ENCODE measurements at regions not wholly inside any gene's neighbourhood (a gene's known extent, or its start where the extent isn't known, plus 50 kb on each side); places are given as distances from the start of the nearest gene placed in this dataset.

DNA sequence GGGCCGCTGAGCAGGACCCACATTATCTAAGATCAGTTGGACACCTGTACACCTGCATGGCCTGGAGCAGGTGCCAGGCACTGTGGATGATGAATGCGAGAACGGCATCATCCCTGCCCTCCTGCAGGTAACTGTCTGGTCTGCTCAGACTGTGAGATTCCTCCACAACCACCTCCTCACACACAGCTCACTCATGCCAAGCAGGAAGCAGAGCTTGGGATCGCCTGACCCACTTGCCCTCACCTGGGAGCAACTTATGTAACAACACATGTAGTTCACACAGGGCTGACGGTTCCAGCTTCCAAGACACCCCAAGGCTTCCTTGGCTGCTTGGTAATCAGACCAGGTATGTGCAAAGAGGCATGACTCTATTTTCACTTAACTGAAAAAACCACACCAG lies 359.2 kb downstream of the PREX1 start:
- Histone ChIP-seq H3K36me3 (ENCODE audit: control insufficient read depth, insufficient read depth, low read length) (no peaks in the 10 kb centered on the region), H3K27ac (ENCODE audit: low read depth, low read length) (no peak overlapping the region), H3K4me1 (ENCODE audit: control insufficient read depth, insufficient read depth, low read length) (no peaks in the 10 kb centered on the region), H3K4me3 (ENCODE audit: low read length) (no peak overlapping the region), H3K9ac (ENCODE audit: low read length) (no peak overlapping the region), H3K27me3 (ENCODE audit: control insufficient read depth, insufficient read depth, low read length) (no peaks in the 10 kb centered on the region)

DNA sequence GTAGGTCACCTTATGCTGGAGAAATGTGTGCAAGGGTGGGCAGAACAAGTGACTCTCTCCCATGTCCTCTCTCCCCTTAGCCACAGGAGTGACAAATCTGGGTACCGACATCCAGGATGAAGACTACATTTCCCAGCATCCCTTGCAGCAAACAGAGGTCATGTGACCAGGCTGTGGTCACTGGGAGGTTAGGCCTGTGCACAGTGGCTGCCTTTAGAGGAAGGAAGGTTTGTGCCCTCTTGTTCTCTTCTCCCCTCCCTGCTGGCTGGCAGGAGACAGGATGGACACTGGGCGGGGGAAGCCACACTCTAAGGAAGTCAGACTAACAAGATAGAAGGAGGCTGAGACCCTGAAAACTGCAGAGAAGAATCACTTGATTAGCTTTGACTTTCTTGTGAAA lies 360.2 kb downstream of the PREX1 start:
- H3K36me3 ChIP-seq (ENCODE audit: control insufficient read depth, insufficient read depth, low read length), result no peaks in the 10 kb centered on the region
- H3K27ac ChIP-seq (ENCODE audit: low read depth, low read length), result no peak overlapping the region
- H3K27me3 ChIP-seq (ENCODE audit: control insufficient read depth, insufficient read depth, low read length), result no peaks in the 10 kb centered on the region
- no peak overlapping the region for H3K9ac ChIP-seq (ENCODE audit: low read length)
- H3K4me1 ChIP-seq (ENCODE audit: control insufficient read depth, insufficient read depth, low read length), result no peaks in the 10 kb centered on the region
- H3K4me3 ChIP-seq (ENCODE audit: low read length), result no peak overlapping the region

DNA sequence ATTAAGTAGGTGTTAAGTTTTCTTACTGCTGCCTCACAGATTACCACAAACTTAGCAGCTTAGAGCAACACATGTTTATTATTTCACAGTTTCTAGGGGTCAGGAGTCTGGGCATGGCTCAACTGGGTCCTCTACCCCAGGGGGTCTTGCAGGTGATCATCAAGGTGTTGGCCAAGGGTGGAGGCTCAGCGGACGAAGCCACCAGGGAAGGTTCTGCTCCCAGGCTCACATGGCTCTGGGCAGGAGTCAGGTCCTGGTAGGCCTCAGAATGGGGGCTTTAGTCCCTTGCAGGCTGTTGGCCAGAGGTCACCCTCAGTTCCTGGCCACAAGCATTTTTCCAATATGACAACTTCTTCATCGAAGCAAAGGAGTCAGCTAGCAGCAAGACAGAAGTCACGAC lies 362.5 kb downstream of the PREX1 start:
- Histone ChIP-seq H3K36me3 (ENCODE audit: control insufficient read depth, insufficient read depth, low read length) (no peaks in the 10 kb centered on the region), H3K4me3 (ENCODE audit: low read length) (no peak overlapping the region), H3K27me3 (ENCODE audit: control insufficient read depth, insufficient read depth, low read length) (no peaks in the 10 kb centered on the region), H3K27ac (ENCODE audit: low read depth, low read length) (no peak overlapping the region), H3K4me1 (ENCODE audit: control insufficient read depth, insufficient read depth, low read length) (no peaks in the 10 kb centered on the region), H3K9ac (ENCODE audit: low read length) (no peak overlapping the region)

DNA sequence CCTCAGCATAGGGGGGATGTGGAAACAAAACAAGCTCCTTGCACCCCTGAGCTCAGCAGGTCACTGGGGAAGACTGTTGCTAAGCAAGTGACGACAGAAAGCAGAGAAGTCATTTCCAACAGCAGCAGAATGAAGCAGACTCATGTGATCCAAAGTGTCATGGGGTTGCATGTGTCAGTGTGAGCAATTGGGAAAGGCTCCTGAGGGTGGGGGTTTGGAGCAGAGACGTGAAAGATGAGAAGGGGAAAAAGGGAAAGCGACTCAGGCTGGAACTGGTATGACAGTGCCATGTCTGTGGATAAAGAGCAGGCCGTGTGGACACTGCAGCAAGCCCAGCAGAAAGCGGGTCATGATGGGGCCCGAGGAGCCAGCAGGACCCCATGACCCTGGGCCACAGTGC lies 363.9 kb downstream of the PREX1 start:
- Histone ChIP-seq H3K27ac (ENCODE audit: low read depth, low read length) (no peak overlapping the region), H3K4me1 (ENCODE audit: control insufficient read depth, insufficient read depth, low read length) (no peaks in the 10 kb centered on the region), H3K4me3 (ENCODE audit: low read length) (no peak overlapping the region), H3K36me3 (ENCODE audit: control insufficient read depth, insufficient read depth, low read length) (no peaks in the 10 kb centered on the region), H3K9ac (ENCODE audit: low read length) (no peak overlapping the region), H3K27me3 (ENCODE audit: control insufficient read depth, insufficient read depth, low read length) (no peaks in the 10 kb centered on the region)

DNA sequence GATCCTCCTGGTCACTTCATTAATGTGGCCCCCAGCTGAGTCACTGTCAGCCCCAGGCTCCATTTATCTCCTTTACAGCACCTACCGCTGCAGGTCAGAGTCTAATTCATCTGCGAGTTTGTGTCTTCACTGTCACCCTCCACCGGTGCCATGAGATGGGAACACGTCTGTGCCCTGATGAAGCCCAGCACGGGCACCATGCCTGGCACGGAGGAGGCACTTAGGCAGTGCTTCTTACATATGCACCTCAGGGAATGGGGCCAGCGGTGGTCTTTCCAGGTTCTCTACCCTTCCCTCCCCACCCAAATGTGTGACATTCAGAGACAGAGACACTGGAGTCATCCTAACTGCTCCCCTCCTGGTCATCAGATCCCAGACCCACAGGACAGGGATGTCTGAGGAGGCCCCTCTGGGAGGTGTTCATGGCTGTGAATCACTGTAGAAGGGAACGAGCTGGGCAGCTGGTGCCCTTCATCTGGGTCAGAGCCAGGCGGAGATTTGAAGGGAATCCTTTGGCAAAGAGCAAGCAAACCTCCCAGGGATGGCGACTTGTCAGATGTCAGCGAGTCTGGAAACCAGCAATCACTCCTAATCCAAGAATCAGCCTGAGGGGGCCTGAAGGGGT lies 364.6 kb downstream of the PREX1 start:
- no peaks in the 10 kb centered on the region for H3K36me3 ChIP-seq (ENCODE audit: control insufficient read depth, insufficient read depth, low read length)
- no peaks in the 10 kb centered on the region for H3K4me1 ChIP-seq (ENCODE audit: control insufficient read depth, insufficient read depth, low read length)
- H3K27ac ChIP-seq (ENCODE audit: low read depth, low read length), result no peak overlapping the region
- no peak overlapping the region for H3K9ac ChIP-seq (ENCODE audit: low read length)
- no peak overlapping the region for H3K4me3 ChIP-seq (ENCODE audit: low read length)
- no peaks in the 10 kb centered on the region for H3K27me3 ChIP-seq (ENCODE audit: control insufficient read depth, insufficient read depth, low read length)

DNA sequence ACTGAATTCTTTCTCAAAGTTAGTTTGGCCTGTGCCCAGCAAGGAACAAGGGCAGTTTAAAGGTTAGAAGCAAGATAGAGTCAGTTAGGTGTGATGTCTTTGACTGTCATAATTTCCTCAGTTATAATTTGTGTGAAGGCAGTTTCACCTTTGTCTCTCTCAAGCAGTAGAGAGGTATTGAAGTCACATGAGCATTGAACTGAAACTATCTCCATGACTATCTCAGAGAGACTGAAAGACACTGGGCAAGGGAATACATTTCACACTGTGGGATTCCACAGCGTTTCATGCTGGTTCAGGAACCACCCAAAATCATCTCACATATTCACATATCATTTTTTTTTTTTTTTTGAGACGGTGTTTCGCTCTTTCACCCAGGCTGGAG lies 366.1 kb downstream of the PREX1 start:
- Histone ChIP-seq H3K9ac (ENCODE audit: low read length) (no peak overlapping the region), H3K27me3 (ENCODE audit: control insufficient read depth, insufficient read depth, low read length) (no peaks in the 10 kb centered on the region), H3K36me3 (ENCODE audit: control insufficient read depth, insufficient read depth, low read length) (no peaks in the 10 kb centered on the region), H3K4me1 (ENCODE audit: control insufficient read depth, insufficient read depth, low read length) (no peaks in the 10 kb centered on the region), H3K4me3 (ENCODE audit: low read length) (no peak overlapping the region), H3K27ac (ENCODE audit: low read depth, low read length) (no peak overlapping the region)

DNA sequence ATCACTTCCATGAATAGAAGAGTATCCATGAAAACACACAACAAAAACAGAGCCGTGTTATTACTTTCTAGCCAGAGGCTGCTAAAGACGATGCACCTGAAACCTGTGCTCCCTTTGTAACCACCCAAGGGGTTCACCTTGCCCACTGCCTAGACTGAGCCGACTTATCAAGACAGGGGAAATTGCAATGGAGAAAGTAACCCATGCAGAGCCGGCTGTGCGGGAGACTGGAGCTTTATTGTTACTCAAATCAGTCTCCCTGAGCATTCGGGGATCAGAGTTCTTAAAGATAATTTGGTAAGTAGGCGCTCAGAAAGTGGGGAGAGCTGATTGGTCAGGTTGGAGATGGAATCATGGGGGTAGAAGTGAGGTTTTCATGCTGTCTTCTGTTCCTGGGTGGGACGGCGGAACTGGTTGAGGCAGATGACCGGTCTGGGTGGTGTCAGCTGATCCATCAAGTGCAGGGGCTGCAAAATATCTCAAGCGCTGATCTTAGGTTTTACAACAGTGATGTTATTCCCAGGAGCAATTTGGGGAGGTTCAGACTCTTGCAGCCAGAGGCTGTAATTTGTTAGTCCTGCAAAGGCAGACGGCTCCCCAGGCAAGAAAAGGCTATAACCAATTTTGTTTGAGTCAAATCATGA lies 366.6 kb downstream of the PREX1 start:
- Histone ChIP-seq H3K27me3 (ENCODE audit: control insufficient read depth, insufficient read depth, low read length) (no peaks in the 10 kb centered on the region), H3K9ac (ENCODE audit: low read length) (no peak overlapping the region), H3K4me3 (ENCODE audit: low read length) (no peak overlapping the region), H3K4me1 (ENCODE audit: control insufficient read depth, insufficient read depth, low read length) (no peaks in the 10 kb centered on the region), H3K27ac (ENCODE audit: low read depth, low read length) (no peak overlapping the region), H3K36me3 (ENCODE audit: control insufficient read depth, insufficient read depth, low read length) (no peaks in the 10 kb centered on the region)

DNA sequence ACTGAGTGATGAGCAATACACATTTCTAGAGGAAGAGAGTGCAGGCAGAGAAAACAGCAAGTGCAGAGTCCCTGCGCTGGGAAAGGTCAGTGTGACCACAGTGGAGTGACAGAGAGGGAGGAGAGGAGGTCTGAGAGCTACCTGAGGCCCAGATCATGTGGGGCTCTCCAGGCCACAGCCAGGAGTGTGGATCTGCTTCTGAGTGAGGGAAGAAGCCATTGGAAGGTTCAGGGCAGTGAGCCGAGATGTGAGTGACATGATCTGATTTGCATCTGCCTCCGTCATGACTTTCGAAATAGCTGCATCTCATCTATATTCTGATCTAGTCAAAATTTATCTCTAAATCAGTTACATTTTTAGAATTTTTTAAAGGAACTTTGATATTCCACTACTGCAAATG lies 367.1 kb downstream of the PREX1 start:
- Histone ChIP-seq H3K4me3 (ENCODE audit: low read length) (no peak overlapping the region), H3K9ac (ENCODE audit: low read length) (no peak overlapping the region), H3K36me3 (ENCODE audit: control insufficient read depth, insufficient read depth, low read length) (no peaks in the 10 kb centered on the region), H3K27me3 (ENCODE audit: control insufficient read depth, insufficient read depth, low read length) (no peaks in the 10 kb centered on the region), H3K27ac (ENCODE audit: low read depth, low read length) (no peak overlapping the region), H3K4me1 (ENCODE audit: control insufficient read depth, insufficient read depth, low read length) (no peaks in the 10 kb centered on the region)

DNA sequence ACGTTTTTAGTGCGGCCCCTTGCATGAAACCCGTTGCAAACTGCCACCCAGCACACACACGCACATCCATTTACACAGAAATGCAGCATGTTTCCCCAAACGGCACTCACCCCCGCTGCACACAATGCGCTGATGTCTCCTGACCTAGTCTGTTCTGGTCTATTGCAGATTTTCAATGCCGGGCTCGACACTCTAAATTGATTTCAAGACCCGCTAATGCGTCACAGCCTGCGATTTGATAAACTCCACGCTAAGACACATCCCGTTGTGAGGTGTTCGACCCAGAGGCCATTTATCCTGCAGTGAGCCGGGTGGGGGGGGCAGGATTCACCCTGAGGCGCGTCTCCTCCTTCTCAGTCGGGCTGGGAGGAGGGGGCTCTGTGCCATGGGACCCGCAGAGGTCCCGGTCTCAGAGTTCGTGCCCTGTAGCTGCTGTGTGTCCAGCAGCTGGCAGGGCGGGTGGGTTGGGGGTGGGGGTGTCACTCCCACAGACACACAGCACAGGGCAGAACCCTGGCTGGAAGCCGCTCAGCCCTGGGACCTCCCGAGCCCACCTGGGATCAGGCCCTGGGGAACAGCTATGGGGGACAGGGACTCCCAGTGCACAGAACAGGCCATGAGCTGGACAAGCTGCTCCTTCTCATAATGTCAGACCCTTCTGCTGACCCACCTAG lies 367.9 kb downstream of the PREX1 start:
- H3K27me3 ChIP-seq (ENCODE audit: control insufficient read depth, insufficient read depth, low read length), result no peaks in the 10 kb centered on the region
- H3K4me1 ChIP-seq (ENCODE audit: control insufficient read depth, insufficient read depth, low read length), result no peaks in the 10 kb centered on the region
- no peaks in the 10 kb centered on the region for H3K36me3 ChIP-seq (ENCODE audit: control insufficient read depth, insufficient read depth, low read length)
- no peak overlapping the region for H3K4me3 ChIP-seq (ENCODE audit: low read length)
- H3K27ac ChIP-seq (ENCODE audit: low read depth, low read length), result no peak overlapping the region
- no peak overlapping the region for H3K9ac ChIP-seq (ENCODE audit: low read length)

DNA sequence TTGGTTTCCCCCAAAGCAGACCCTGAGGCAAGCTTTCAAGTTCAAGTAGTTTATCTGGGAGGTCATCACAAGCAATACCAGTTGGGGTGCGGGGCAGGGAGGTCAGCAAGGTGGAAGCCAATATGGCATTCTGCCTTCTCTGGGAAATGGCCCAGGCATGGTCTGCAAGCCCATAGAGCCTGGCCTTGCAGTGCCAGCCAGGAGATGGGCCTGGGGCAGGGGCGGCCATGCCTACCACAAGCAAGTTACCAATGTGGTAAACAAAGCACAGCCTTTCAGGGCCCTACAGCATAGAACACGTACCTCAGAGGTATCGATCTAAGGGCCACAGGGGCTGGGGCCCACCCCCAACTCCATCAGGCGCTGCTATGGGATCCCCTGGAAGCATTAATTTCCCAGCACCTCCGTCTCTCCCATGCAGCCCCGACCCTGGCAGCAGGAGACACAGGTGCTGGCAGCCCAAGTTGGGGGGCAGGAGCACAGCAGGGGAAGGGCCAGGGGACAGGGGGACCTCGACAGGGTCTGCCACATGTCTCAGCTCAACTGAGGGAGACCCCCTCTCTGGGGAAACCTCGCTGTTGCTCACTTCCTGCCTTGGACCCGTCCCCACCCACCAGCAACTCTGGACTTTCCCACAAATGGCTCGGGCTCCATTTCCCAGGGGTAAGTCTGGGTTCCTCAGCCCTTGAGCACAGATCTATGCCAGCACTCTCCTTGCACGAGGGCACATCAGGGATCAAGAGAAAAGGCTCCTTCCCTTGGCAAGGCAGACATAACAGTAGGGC lies 369.0 kb downstream of the PREX1 start:
- H3K9ac ChIP-seq (ENCODE audit: low read length), result no peak overlapping the region
- H3K27ac ChIP-seq (ENCODE audit: low read depth, low read length), result no peak overlapping the region
- no peaks in the 10 kb centered on the region for H3K27me3 ChIP-seq (ENCODE audit: control insufficient read depth, insufficient read depth, low read length)
- no peaks in the 10 kb centered on the region for H3K36me3 ChIP-seq (ENCODE audit: control insufficient read depth, insufficient read depth, low read length)
- no peaks in the 10 kb centered on the region for H3K4me1 ChIP-seq (ENCODE audit: control insufficient read depth, insufficient read depth, low read length)
- H3K4me3 ChIP-seq (ENCODE audit: low read length), result no peak overlapping the region

DNA sequence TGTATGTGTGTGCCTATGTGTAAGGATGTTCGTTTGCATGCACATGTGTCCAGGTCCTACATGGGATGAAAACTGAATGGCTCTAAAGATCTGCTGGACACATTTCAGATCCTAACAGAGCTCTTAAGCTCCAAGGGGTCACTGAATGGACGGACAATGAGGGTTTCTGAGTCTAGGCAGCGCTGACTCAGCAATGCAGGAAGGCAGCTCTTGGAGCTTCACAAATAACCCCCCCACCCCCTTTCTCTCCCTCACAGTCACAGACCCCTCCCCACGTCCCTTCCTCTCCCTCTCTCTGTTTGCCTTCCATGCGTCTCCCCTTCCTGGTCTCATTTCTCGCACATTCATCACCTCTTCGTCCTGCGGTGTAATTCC lies 369.8 kb downstream of the PREX1 start:
- no peak overlapping the region for H3K9ac ChIP-seq (ENCODE audit: low read length)
- H3K36me3 ChIP-seq (ENCODE audit: control insufficient read depth, insufficient read depth, low read length), result no peaks in the 10 kb centered on the region
- H3K27ac ChIP-seq (ENCODE audit: low read depth, low read length), result no peak overlapping the region
- no peak overlapping the region for H3K4me3 ChIP-seq (ENCODE audit: low read length)
- H3K4me1 ChIP-seq (ENCODE audit: control insufficient read depth, insufficient read depth, low read length), result no peaks in the 10 kb centered on the region
- no peaks in the 10 kb centered on the region for H3K27me3 ChIP-seq (ENCODE audit: control insufficient read depth, insufficient read depth, low read length)

DNA sequence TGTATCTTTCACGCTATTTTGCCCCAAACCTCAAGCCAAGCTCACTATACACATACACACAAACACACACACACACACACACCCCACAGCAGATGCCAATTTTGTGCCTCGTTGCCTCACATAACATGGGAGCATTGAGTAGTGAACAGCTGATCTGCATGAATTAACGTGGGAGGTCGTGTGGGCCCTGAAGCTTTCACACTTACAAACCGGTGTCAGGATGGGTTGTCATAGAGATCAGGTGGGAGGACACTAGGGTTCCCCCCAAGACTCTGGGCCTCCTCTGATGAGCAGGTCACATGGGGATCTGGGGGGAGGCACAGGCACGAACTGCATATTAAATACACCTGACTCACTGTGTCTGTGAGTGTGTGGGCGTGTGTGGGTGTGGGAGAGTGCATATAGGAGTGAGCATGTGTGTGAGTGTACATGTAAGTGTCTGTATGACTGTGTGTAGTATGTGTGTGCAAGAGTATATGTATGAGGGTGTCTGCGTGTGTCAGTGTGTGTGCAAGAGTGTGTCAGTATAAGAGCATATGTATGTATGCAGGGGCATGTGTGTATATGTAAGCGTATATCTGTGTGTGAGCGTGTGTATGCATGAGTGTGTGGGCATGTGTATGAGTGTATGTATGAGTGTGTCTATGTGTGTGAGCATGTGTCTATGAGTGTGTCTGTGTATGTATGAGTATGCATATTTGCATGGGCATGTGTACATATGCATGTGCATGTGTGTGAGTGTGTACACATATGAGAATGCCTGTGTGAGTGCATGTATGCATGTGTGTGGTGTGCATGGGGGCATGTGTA lies 370.4 kb downstream of the PREX1 start:
- Histone ChIP-seq H3K27me3 (ENCODE audit: control insufficient read depth, insufficient read depth, low read length) (no peaks in the 10 kb centered on the region), H3K4me1 (ENCODE audit: control insufficient read depth, insufficient read depth, low read length) (no peaks in the 10 kb centered on the region), H3K4me3 (ENCODE audit: low read length) (no peak overlapping the region), H3K36me3 (ENCODE audit: control insufficient read depth, insufficient read depth, low read length) (no peaks in the 10 kb centered on the region), H3K9ac (ENCODE audit: low read length) (no peak overlapping the region), H3K27ac (ENCODE audit: low read depth, low read length) (no peak overlapping the region)
